ENCODE measurements at regions not wholly inside any gene's neighbourhood (a gene's known extent, or its start where the extent isn't known, plus 50 kb on each side); places are given as distances from the start of the nearest gene placed in this dataset.

DNA sequence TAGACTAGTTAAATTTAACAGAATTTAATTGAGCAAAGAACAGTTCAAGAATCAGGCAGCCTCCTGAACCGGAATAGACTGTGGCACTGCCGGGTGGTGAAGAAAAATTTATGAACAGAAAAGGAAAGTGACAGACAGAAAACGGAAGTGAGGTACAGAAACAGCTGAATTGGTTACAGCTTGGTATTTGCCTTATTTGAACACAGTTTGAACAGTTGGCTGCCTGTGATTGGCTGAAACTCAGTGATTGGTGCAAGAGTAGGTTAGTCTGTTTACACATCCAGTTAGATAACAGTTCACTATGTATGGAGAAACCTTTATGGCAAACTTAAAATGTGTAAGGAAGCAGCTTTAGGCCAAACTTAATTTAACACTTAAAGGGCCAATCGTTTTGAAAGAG is 116.0 kb upstream of the CITED2 start (continued):
- TF ChIP-seq ZBTB26 (CRISPR knock-in tag; IDR thresholded peaks at IDR 0.05) (no peak), JUND (IDR thresholded peaks at IDR 0.05; ENCODE audit: borderline replicate concordance, low read depth, low read length) (0 out of 2 replicates have a peak, but pooled peaks have one; percentile 2), JUND (tag; IDR thresholded peaks at IDR 0.05; ENCODE audit: borderline replicate concordance, low read depth, low read length) (no peak), EHMT2 (IDR thresholded peaks at IDR 0.05) (peak; percentile 32; the same call in 1 of the 2 replicates), SREBF2 (CRISPR knock-in tag; IDR thresholded peaks at IDR 0.05) (no peak), NFE2L1 (tag; IDR thresholded peaks at IDR 0.05; ENCODE audit: borderline replicate concordance, low read depth) (no peak), NFRKB (IDR thresholded peaks at IDR 0.05; ENCODE audit: low read depth) (no peak), PURB (CRISPR knock-in tag; IDR thresholded peaks at IDR 0.05; ENCODE audit: low read depth) (no peak), ZNF444 (CRISPR knock-in tag; IDR thresholded peaks at IDR 0.05) (no peak), ZNF212 (CRISPR knock-in tag; IDR thresholded peaks at IDR 0.05) (no peak), BRD4 (IDR thresholded peaks at IDR 0.05) (no peak), KLF13 (tag; IDR thresholded peaks at IDR 0.05; ENCODE audit: borderline replicate concordance, low read depth) (no peak), ZNF124 (CRISPR knock-in tag; IDR thresholded peaks at IDR 0.05) (no peak), ZBTB7A (IDR thresholded peaks at IDR 0.05; ENCODE audit: borderline replicate concordance, control insufficient read depth, low read depth, low read length) (no peak), EP400 (IDR thresholded peaks at IDR 0.05) (peak; percentile 52; the same call in 1 of the 2 replicates), PHF8 (IDR thresholded peaks at IDR 0.05; ENCODE audit: borderline replicate concordance, low read length) (no peak), SOX6 (IDR thresholded peaks at IDR 0.05) (peak; percentile 24; the same call in 1 of the 2 replicates), KLF1 (tag; IDR thresholded peaks at IDR 0.05) (no peak), HMBOX1 (IDR thresholded peaks at IDR 0.05) (peak; percentile 24; the same call in 1 of the 2 replicates), ELF1 (tag; IDR thresholded peaks at IDR 0.05) (no peak), DPF2 (IDR thresholded peaks at IDR 0.05) (0 out of 2 replicates have a peak, but pooled peaks have one; percentile 21), USF1 (CRISPR knock-in tag; IDR thresholded peaks at IDR 0.05) (no peak), FOXA3 (CRISPR knock-in tag; conservative IDR thresholded peaks at IDR 0.05 in 1 of 2, IDR thresholded peaks at IDR 0.05 in 1 of 2) (peak; percentile 23 to 84; a peak in 2 of 4 replicates), KLF16 (IDR thresholded peaks at IDR 0.05) (no peak)
- TF ChIP-seq, protein P1, sequence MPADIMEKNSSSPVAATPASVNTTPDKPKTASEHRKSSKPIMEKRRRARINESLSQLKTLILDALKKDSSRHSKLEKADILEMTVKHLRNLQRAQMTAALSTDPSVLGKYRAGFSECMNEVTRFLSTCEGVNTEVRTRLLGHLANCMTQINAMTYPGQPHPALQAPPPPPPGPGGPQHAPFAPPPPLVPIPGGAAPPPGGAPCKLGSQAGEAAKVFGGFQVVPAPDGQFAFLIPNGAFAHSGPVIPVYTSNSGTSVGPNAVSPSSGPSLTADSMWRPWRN (IDR thresholded peaks at IDR 0.05; ENCODE audit: low read depth) = no peak
- TF ChIP-seq, protein P2, sequence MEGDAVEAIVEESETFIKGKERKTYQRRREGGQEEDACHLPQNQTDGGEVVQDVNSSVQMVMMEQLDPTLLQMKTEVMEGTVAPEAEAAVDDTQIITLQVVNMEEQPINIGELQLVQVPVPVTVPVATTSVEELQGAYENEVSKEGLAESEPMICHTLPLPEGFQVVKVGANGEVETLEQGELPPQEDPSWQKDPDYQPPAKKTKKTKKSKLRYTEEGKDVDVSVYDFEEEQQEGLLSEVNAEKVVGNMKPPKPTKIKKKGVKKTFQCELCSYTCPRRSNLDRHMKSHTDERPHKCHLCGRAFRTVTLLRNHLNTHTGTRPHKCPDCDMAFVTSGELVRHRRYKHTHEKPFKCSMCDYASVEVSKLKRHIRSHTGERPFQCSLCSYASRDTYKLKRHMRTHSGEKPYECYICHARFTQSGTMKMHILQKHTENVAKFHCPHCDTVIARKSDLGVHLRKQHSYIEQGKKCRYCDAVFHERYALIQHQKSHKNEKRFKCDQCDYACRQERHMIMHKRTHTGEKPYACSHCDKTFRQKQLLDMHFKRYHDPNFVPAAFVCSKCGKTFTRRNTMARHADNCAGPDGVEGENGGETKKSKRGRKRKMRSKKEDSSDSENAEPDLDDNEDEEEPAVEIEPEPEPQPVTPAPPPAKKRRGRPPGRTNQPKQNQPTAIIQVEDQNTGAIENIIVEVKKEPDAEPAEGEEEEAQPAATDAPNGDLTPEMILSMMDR (IDR thresholded peaks at IDR 0.05 in 2 of 3, conservative IDR thresholded peaks at IDR 0.05 in 1 of 3; ENCODE audit: insufficient read depth in 2 of 3, low read depth in 1 of 3, low read length in 3 of 3) = no peak

Data from K562 (cell line).